Stimulated activated CD8-positive, alpha-beta memory T cell treated with anti-CD3 and anti-CD28 coated beads, Interleukin-4, amount 100 ng/mL, for 1 hour (primary cell): ENCODE measurements at regions not wholly inside any gene's neighbourhood (a gene's known extent, or its start where the extent isn't known, plus 50 kb on each side); places are given as distances from the start of the nearest gene placed in this dataset.

ENCODE experiments used
- DNase-seq, 2 donors: peaks; one replicate each; pipeline ENCODE4 v3.0.0-alpha.2; 2020; ENCODE audit warnings: low read depth in 2 of 2, low spot score in 1 of 2

GRCh38 chr4:81572402-81572801 lies 100.7 kb upstream of the RASGEF1B start:
- DNase-seq: no peak

- no peak for DNase-seq
Observed at GRCh38 chr4:81571105-81571504, 99.4 kb upstream of the RASGEF1B start.

GRCh38 chr4:81566161-81566591 lies 94.5 kb upstream of the RASGEF1B start:
- no peak for DNase-seq

- no peak for DNase-seq
Observed at GRCh38 chr4:81565142-81565870, 93.6 kb upstream of the RASGEF1B start.

- no peak for DNase-seq
Observed at GRCh38 chr4:81564025-81564424, 92.3 kb upstream of the RASGEF1B start.

- DNase-seq: no peak
Observed at GRCh38 chr4:81562093-81562492, 90.4 kb upstream of the RASGEF1B start.

- no peak for DNase-seq
Observed at GRCh38 chr4:81557306-81557705, 85.6 kb upstream of the RASGEF1B start.

- DNase-seq: no peak
Observed at GRCh38 chr4:81555489-81555888, 83.8 kb upstream of the RASGEF1B start.

GRCh38 chr4:81552086-81552485 lies 80.4 kb upstream of the RASGEF1B start:
- DNase-seq: no peak

- DNase-seq: no peak
Observed at GRCh38 chr4:81550388-81550859, 78.7 kb upstream of the RASGEF1B start.

GRCh38 chr4:81549984-81550383 lies 78.3 kb upstream of the RASGEF1B start:
- no peak for DNase-seq

- no peak for DNase-seq
Observed at GRCh38 chr4:81546777-81547176, 75.1 kb upstream of the RASGEF1B start.

- no peak for DNase-seq
Observed at GRCh38 chr4:81541161-81541945, 69.6 kb upstream of the RASGEF1B start.

GRCh38 chr4:81538716-81539427 lies 67.2 kb upstream of the RASGEF1B start:
- DNase-seq: no peak

- no peak for DNase-seq
Observed at GRCh38 chr4:81531410-81531809, 59.7 kb upstream of the RASGEF1B start.

GRCh38 chr4:81528979-81529378 lies 57.3 kb upstream of the RASGEF1B start:
- DNase-seq: no peak

- no peak for DNase-seq
Observed at GRCh38 chr4:81528200-81528599, 56.5 kb upstream of the RASGEF1B start.

GRCh38 chr4:81527709-81528108 lies 56.0 kb upstream of the RASGEF1B start:
- no peak for DNase-seq

- DNase-seq: no peak
Observed at GRCh38 chr4:81527115-81527514, 55.4 kb upstream of the RASGEF1B start.

GRCh38 chr4:81526706-81527105 lies 55.0 kb upstream of the RASGEF1B start:
- DNase-seq: no peak

GRCh38 chr4:81523672-81524327 lies 52.1 kb upstream of the RASGEF1B start:
- DNase-seq: no peak
